GM10266 (cell line): ENCODE measurements at regions not wholly inside any gene's neighbourhood (a gene's known extent, or its start where the extent isn't known, plus 50 kb on each side); places are given as distances from the start of the nearest gene placed in this dataset.
A peak's percentile ranks its signal among the peaks of the same experiment; 100 is the strongest.
"Not testable (repeated sequence)": the region's sequence is repeated elsewhere in the genome, so short reads cannot be mapped to it uniquely, and the experiment has no call there.

ENCODE experiments used
- DNase-seq: peaks from one replicate; pipeline ENCODE4 v3.0.0; 2012; ENCODE audit errors: extremely low spot score
- CTCF ChIP-seq: IDR thresholded peaks from 2 replicates; pipeline ENCODE4 v1.5.1; 2012; ENCODE audit warnings: mild to moderate bottlenecking, low read depth; ENCODE audit not compliant: control insufficient read depth, insufficient read depth; ENCODE audit errors: missing control alignments

- no peak for TF ChIP-seq CTCF
- DNase-seq = no peak
These were observed 368.7 kb upstream of the MIS18BP1 start for GRCh38 chr14:45621731-45622130.

GRCh38 chr14:45619831-45620230 is 366.8 kb upstream of the MIS18BP1 start:
- DNase-seq = no peak

GRCh38 chr14:45610318-45610717 is 357.3 kb upstream of the MIS18BP1 start:
- no peak for DNase-seq
- no peak for TF ChIP-seq CTCF

More at GRCh38 chr14:45619831-45620230, 366.8 kb upstream of the MIS18BP1 start:
- TF ChIP-seq CTCF = no peak

- DNase-seq = no peak
- TF ChIP-seq CTCF = no peak
These were observed 334.1 kb upstream of the MIS18BP1 start for GRCh38 chr14:45587142-45587541.

- TF ChIP-seq CTCF = no peak
- no peak for DNase-seq
These were observed 306.6 kb upstream of the MIS18BP1 start for GRCh38 chr14:45559626-45560025.

GRCh38 chr14:45558183-45558582 is 305.2 kb upstream of the MIS18BP1 start:
- TF ChIP-seq CTCF = peak; percentile 2
- DNase-seq = no peak

- TF ChIP-seq CTCF = no peak
- DNase-seq = no peak
These were observed 301.0 kb upstream of the MIS18BP1 start for GRCh38 chr14:45553981-45554380.

- DNase-seq = not testable (repeated sequence)
These were observed 298.3 kb upstream of the MIS18BP1 start for GRCh38 chr14:45551240-45551820.
